Lower leg skin (tissue), 3 donors: ENCODE measurements at regions not wholly inside any gene's neighbourhood (a gene's known extent, or its start where the extent isn't known, plus 50 kb on each side); places are given as distances from the start of the nearest gene placed in this dataset.

Source experiments
- POLR2A ChIP-seq, 2 donors: fragments of 450-650 bp; IDR thresholded peaks; one replicate each; pipeline ENCODE4 v1.6.1; 2016 to 2017; ENCODE audit warnings: antibody characterized with exemption in 2 of 2, mild to moderate bottlenecking in 1 of 2, moderate library complexity in 1 of 2
- TF ChIP-seq, protein P1 (sequence below), 3 donors: fragments of 450-650 bp; IDR thresholded peaks; one replicate each; pipeline ENCODE4 v1.5.1; 2016; ENCODE audit warnings: antibody characterized with exemption in 3 of 3, mild to moderate bottlenecking in 3 of 3, moderate library complexity in 2 of 3

DNA sequence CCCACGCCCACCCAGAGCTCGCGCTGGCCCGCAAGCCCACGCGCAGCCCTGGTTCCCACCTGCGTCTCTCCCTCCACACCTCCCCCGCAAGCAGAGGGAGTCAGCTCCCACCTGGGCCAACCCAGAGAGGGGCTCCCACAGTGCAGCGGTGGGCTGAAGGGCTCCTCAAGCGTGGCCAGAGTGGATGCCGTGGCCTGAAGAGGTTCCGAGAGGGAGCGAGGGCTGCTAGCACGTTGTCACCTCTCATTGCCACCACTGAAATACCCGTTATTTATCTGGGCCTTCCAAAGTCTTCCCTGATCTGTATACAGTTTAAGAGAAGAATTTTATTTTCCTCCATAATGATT lies 88.3 kb upstream of the MYLIP start:
- TF ChIP-seq, protein P1, sequence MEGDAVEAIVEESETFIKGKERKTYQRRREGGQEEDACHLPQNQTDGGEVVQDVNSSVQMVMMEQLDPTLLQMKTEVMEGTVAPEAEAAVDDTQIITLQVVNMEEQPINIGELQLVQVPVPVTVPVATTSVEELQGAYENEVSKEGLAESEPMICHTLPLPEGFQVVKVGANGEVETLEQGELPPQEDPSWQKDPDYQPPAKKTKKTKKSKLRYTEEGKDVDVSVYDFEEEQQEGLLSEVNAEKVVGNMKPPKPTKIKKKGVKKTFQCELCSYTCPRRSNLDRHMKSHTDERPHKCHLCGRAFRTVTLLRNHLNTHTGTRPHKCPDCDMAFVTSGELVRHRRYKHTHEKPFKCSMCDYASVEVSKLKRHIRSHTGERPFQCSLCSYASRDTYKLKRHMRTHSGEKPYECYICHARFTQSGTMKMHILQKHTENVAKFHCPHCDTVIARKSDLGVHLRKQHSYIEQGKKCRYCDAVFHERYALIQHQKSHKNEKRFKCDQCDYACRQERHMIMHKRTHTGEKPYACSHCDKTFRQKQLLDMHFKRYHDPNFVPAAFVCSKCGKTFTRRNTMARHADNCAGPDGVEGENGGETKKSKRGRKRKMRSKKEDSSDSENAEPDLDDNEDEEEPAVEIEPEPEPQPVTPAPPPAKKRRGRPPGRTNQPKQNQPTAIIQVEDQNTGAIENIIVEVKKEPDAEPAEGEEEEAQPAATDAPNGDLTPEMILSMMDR (IDR thresholded peaks at IDR 0.05): no peak
- no peak for TF ChIP-seq POLR2A (IDR thresholded peaks at IDR 0.05)
